ENCODE measurements at regions not wholly inside any gene's neighbourhood (a gene's known extent, or its start where the extent isn't known, plus 50 kb on each side); places are given as distances from the start of the nearest gene placed in this dataset.

DNA sequence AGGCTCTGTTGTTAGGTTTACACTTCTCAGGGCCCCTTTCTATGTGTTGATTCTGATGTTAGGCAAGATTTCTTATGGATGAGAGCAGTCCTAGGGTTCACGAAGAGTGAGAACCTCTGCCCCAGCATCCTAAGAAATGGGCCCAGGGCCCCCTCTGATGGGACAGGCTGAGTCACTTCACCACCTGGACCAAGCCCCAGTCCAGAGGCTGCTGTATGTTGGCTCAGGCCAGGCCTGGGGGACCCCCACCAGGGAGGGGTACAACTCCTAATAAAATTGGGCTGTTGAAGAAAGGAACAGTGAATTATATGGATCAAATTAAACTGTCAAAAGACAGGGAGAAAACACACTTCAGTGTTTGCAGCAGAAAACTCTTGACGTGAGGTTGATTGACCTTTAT is 365.9 kb upstream of the HS6ST1 start:
- H3K4me3 ChIP-seq (ENCODE audit: low read depth, poor library complexity, severe bottlenecking), result no peak overlapping the region
- intact Hi-C loops (cut with DNase I; ENCODE audit: low total_unique reads), result no loop called here
- DNase-seq (ENCODE audit: low spot score in 2 of 2), result no peak
- 94% methylated on average over 2 of the region's 2 CpGs for WGBS, 2 donors
- no peak for TF ChIP-seq POLR2A (IDR thresholded peaks at IDR 0.05)
- no peak for TF ChIP-seq CTCF (IDR thresholded peaks at IDR 0.05)

DNA sequence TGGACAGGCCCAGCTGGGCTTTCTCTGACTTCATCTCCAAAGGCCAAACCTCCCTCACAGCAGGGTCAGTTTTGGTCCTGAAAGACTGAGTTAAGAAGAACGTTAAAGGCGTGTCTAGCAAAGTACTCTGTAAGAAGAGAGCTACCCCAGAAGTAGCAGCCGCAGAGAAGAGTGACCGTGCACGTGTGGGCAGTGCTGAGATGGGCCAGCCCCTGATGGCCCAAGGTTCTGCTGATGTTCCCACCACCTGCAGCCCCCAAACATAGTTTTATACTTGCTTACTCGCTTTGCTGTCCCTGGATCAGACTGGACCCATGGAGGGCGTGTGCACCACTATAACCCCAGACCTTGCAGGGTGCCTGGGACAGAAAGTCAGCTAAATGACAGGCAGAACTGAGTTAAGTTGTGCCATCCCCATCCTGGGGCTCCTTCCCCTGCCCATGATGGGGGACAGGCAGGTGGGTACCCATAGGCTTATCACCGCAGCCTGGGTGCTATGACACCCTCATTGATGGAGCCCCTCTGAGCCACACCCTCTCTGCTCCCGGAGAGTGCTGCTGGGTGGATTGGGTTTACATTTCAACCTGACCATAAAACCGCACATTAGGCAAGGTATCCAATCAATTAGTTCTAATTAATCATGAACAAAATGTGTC is 367.3 kb upstream of the HS6ST1 start:
- intact Hi-C loops (cut with DNase I; ENCODE audit: low total_unique reads), result no loop called here
- DNase-seq (ENCODE audit: low spot score in 2 of 2), result peak in 1 of 2 donors; percentile 75
- TF ChIP-seq POLR2A (IDR thresholded peaks at IDR 0.05) (no peak), CTCF (IDR thresholded peaks at IDR 0.05) (no peak)
- WGBS, 2 donors, result 89 to 91% methylated on average over 10 of the region's 10 CpGs
- H3K4me3 ChIP-seq (ENCODE audit: low read depth, poor library complexity, severe bottlenecking), result no peak overlapping the region

DNA sequence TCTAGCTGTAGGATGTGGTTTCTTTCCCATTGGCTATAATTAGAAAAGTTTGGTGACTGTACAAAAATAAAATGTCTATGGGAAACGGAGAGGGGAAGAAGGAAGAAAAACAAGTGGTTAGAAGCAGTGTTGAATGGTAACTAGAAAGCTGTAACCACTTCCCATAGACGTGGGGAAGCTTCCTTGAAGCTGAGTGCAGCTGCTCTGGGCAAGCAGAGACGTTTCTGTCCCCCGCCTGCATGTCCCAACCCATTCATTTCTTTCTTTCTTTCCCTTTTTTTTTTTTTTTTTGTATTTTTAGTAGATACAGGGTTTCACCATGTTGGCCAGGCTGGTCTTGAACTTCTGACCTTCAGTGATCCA is 367.8 kb upstream of the HS6ST1 start:
- TF ChIP-seq POLR2A (IDR thresholded peaks at IDR 0.05) (no peak), CTCF (IDR thresholded peaks at IDR 0.05) (no peak)
- intact Hi-C loops (cut with DNase I; ENCODE audit: low total_unique reads), result no loop called here
- DNase-seq (ENCODE audit: low spot score in 2 of 2), result no peak
- WGBS, 2 donors, result 29 to 40% methylated on average over 4 of the region's 4 CpGs
- H3K4me3 ChIP-seq (ENCODE audit: low read depth, poor library complexity, severe bottlenecking), result no peak overlapping the region

- peak in 1 of 2 donors; percentile 57 for DNase-seq (ENCODE audit: low spot score in 2 of 2)
- no peak overlapping the region for H3K4me3 ChIP-seq (ENCODE audit: low read depth, poor library complexity, severe bottlenecking)
- WGBS, 2 donors, result 81 to 85% methylated on average over 6 of the region's 6 CpGs
- TF ChIP-seq CTCF (IDR thresholded peaks at IDR 0.05), result no peak
- TF ChIP-seq POLR2A (IDR thresholded peaks at IDR 0.05), result no peak
- intact Hi-C loops (cut with DNase I; ENCODE audit: low total_unique reads), result no loop called here
Observed at GRCh38 chr2:128686881-128687555, 368.4 kb upstream of the HS6ST1 start.

DNA sequence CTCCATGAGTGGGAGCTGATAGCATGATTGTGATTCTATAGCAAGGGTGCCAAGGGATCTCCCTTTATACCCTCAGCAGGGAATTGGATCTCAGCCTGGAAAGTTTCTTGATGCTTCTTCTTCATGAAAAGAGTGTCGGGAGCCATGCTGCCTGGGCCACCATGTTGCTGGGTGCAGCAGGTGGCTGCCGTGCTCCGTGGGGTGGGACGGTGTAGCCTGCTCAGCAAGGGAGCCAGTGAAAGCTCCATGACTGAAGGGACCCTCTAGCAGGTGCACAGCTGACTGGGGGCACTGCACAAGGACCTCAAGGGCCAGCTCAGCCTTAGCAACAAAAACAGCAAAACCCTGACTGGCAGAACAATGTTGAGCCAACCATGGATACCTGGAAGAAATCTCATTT is 368.9 kb upstream of the HS6ST1 start:
- TF ChIP-seq POLR2A (IDR thresholded peaks at IDR 0.05), result no peak
- no peak for TF ChIP-seq CTCF (IDR thresholded peaks at IDR 0.05)
- 96 to 100% methylated on average over 4 of the region's 4 CpGs for WGBS, 2 donors
- DNase-seq (ENCODE audit: low spot score in 2 of 2), result peak in 1 of 2 donors; percentile 34
- intact Hi-C loops (cut with DNase I; ENCODE audit: low total_unique reads), result no loop called here
- H3K4me3 ChIP-seq (ENCODE audit: low read depth, poor library complexity, severe bottlenecking), result no peak overlapping the region

Measured in lower leg skin (tissue), 4 donors.